ENCODE measurements at regions not wholly inside any gene's neighbourhood (a gene's known extent, or its start where the extent isn't known, plus 50 kb on each side); places are given as distances from the start of the nearest gene placed in this dataset.
A peak's percentile ranks its signal among the peaks of the same experiment; 100 is the strongest.
"Not testable (repeated sequence)": the region's sequence is repeated elsewhere in the genome, so short reads cannot be mapped to it uniquely, and the experiment has no call there.

- no peak for DNase-seq
These were observed 81.8 kb upstream of the SYN3 start for GRCh38 chr22:33139937-33140336.

GRCh38 chr22:33138333-33138732 lies 80.2 kb upstream of the SYN3 start:
- DNase-seq, result not testable (repeated sequence)

- no peak for DNase-seq
These were observed 72.3 kb upstream of the SYN3 start for GRCh38 chr22:33130473-33130872.

GRCh38 chr22:33129621-33130020 lies 71.4 kb upstream of the SYN3 start:
- DNase-seq, result no peak

- no peak for DNase-seq
These were observed 68.7 kb upstream of the SYN3 start for GRCh38 chr22:33126881-33127280.

- no peak for DNase-seq
These were observed 66.3 kb upstream of the SYN3 start for GRCh38 chr22:33124471-33124870.

GRCh38 chr22:33122439-33122838 lies 64.3 kb upstream of the SYN3 start:
- not testable (repeated sequence) for DNase-seq

GRCh38 chr22:33119044-33119443 lies 60.9 kb upstream of the SYN3 start:
- no peak for DNase-seq

GRCh38 chr22:33117821-33118220 lies 59.6 kb upstream of the SYN3 start:
- DNase-seq, result no peak

- peak in 1 of 2 experiments; percentile 1 for DNase-seq
These were observed 58.8 kb upstream of the SYN3 start for GRCh38 chr22:33116841-33117547.

GRCh38 chr22:33114565-33114964 lies 56.4 kb upstream of the SYN3 start:
- DNase-seq, result no peak

GRCh38 chr22:33112580-33112979 lies 54.4 kb upstream of the SYN3 start:
- DNase-seq, result no peak

GRCh38 chr22:33111491-33111890 lies 53.3 kb upstream of the SYN3 start:
- DNase-seq, result no peak

GRCh38 chr22:33110562-33111163 lies 52.5 kb upstream of the SYN3 start:
- no peak for DNase-seq

GRCh38 chr22:33109514-33110430 lies 51.6 kb upstream of the SYN3 start:
- DNase-seq, result no peak

- DNase-seq, result no peak
These were observed 49.9 kb upstream of the SYN3 start for GRCh38 chr22:33108037-33108436.
